Stromal cell of bone marrow (primary cell): ENCODE measurements at regions not wholly inside any gene's neighbourhood (a gene's known extent, or its start where the extent isn't known, plus 50 kb on each side); places are given as distances from the start of the nearest gene placed in this dataset.

ENCODE experiments used
- DNase-seq: peaks from one replicate; pipeline ENCODE4 v3.0.0-alpha.2; 2012; ENCODE audit warnings: low read depth

- DNase-seq: no peak
These were observed 1372.1 kb downstream of the EPHA7 start for GRCh38 chr6:92047152-92047850.

GRCh38 chr6:92044312-92044711, 1375.0 kb downstream of the EPHA7 start:
- no peak for DNase-seq

DNA sequence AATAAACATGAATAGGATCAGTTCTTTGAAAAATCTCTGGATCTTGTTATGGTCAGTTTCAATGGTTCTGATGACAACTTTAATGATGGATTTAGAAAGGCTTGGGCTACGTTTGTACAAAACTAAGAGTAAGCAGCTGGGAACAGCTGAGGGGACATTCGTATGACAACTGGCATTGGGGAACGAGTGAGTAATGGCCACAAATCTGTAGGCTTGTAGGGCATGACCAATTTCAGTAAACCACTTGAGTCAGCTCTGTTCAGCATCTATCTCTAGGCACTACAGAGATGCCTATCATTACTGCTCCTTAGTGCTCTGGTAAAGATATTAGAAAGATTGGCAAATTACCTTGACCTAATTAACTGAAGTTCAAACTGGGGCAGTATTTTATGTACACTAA, 1375.6 kb downstream of the EPHA7 start:
- no peak for DNase-seq

DNA sequence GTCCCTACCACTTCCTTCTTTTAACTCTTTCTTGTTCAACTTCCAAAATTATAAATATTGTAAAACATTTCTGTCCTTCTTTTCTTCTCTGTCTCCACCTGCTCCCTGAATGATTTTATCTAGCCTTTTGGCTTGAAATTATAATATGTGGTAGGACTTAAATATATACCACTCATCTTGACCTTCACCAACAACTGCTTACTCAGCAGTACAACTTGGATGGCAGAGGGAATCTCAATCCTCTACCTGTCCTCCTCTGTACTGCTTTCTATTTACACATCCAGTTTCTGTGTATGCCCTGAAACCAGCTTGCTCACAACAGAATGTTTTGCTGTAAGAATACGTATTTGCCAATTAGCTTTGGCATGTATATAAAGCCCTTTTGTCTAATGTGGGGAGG, 1392.5 kb downstream of the EPHA7 start:
- no peak for DNase-seq

DNA sequence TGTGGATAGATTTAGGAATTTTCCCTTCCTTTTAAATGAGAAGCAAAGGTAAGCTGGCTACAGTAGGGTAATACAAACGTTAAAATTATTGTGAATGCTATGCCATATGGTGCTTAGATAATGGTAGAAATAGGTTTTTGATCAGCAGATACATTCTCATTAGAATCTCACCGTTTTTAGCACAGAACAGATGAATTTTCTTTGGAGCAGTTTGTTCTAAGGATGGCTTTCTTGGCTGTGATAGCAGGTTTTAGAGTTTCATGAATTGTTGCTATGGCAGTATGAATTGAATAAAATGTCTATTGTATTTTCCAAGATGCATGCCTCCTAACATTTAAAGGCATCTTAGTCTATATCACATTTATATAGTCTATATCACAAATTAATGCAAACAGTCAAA, 1394.5 kb downstream of the EPHA7 start:
- DNase-seq: no peak

GRCh38 chr6:92024110-92024509, 1395.2 kb downstream of the EPHA7 start:
- DNase-seq: no peak

DNA sequence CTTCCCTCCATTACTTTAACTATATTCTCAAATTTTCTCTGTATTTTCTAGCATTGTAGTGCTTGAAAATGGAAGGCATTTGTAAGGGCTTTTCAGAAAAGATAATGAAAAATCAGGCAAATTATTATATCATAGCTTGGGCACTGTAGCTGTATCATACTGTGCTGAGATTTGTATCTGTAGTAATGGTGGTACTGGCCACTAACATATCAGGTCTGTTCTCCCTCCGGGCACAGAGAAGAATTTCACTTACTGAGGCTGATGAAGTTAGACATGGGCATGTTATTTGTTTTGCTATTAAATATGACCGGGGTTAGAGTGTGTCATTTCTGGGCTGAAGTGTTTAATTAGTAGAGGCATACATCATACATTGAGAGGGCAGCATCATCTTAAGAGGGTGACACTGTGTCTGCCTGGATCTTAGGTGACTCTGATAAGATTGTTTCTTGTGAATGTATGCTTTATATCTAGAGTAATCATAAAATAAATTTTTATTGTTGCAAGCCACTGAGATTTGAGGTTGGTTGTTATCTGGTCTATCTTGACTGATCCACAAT, 1395.9 kb downstream of the EPHA7 start:
- no peak for DNase-seq

- DNase-seq: no peak
These were observed 1407.6 kb downstream of the EPHA7 start for GRCh38 chr6:92011681-92012245.

DNA sequence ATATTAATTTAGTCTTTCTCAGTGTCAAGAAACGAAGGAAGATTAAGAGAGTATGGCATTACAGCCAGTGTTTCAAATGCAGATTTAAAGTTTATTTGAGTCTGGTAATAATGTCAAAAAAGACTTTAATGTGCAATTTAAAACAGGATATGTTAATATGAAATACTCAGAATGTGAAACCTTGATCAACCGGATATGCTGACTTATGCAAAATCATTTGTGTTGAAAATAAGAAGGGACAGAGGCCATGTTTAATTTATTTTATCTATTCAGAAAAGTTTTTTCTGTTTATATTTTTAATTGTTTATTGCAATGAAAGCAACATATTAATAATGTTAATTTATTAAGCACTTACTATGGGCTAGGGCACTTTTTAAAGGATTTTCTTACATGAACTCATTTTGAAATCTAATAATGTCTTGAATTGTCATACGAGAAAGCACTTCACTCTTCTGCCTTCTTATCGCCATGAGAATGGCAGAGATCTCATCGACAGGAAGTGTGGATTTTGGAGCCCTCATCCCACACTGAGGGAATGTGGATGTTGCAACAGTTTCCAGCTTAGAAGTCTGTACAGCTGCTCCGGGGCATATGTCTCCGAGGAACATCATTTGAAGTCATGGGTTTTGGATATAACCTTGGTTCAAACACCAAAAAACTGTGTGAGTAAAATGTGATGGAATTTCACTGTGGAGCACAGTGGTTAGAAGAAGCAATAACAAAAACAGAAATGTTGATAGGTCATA, 1410.4 kb downstream of the EPHA7 start:
- DNase-seq: no peak

- DNase-seq: no peak
These were observed 1413.2 kb upstream of the MAP3K7 start for GRCh38 chr6:92000112-92000511.

- DNase-seq: no peak
These were observed 1407.9 kb upstream of the MAP3K7 start for GRCh38 chr6:91994787-91995186.

- DNase-seq: no peak
These were observed 1395.7 kb upstream of the MAP3K7 start for GRCh38 chr6:91982559-91982958.

GRCh38 chr6:91976797-91977196, 1389.9 kb upstream of the MAP3K7 start:
- no peak for DNase-seq

GRCh38 chr6:91970700-91971099, 1383.8 kb upstream of the MAP3K7 start:
- no peak for DNase-seq

- no peak for DNase-seq
These were observed 1379.0 kb upstream of the MAP3K7 start for GRCh38 chr6:91965872-91966271.

DNA sequence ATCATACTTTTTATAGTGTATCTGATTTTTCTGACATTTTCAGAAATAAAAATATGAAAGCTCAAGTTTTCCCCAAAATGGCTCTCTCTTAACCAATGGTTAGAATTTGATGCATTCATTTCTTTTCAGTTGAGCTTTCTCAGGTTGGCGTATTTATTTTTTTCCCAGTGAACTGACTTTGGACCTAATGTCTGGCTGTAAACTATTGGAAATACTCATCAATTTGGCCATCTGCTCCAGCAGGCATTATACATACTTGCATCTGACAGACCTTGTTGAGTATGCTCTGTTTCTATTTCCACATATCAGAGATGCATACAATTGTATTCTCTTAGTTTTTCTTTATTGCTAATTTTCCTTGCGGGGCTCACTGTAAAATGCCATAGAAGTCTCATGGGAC, 1374.8 kb upstream of the MAP3K7 start:
- no peak for DNase-seq

DNA sequence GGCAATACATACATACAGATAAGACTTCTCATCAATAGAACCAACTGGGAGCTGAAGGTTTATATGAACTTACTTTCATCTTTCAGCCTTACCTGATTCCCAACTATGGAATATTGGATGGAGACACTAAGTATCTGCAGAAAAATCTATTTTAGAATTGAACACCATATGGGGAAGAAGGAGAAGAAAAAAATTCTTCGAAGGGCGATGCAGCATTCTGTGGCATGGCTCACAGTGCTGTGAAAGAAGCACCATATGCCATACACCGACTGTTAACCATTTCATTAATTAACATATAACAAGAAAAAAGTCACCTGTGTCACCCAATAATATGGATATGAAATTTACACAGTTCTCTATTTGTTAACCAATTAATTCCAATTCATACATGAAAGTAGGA, 1374.4 kb upstream of the MAP3K7 start:
- no peak for DNase-seq

DNA sequence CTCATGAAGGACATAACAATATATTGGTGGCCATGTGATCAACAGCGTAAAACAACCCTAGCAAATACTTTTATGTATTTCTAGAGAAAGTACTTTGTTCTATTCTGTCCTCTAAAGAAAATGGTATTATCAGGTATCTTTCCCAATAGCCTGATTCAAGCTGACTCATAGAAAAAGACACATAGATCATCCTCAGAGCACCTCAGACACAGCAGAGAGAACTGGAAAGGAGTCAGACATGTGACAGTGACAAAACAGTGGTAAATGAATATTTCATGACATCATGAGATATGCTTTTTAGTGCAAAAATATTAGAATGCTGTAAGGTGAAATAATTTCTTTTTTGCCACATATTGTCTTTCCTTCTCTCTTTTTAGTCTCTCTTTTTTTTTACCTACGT, 1355.0 kb upstream of the MAP3K7 start:
- DNase-seq: no peak

DNA sequence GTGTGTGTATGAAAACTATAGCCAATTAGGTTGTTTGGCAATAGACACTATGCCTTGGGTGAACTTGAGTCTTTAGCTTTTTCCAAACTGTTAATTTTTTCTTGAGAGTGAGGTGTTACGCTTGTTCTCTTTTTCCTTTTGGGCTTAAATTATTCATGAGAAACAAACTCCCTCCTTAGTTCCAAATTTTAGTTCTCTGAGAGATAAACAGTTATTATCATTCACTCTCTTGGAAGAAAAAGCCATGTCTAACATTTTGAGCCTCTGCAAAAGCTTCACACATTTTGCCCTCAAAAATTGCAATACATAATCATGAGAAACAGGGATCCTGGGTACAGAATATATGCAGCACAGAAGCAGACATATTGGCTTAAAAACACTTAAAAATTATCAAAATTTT, 1353.9 kb upstream of the MAP3K7 start:
- DNase-seq: no peak

- DNase-seq: no peak
These were observed 1340.0 kb upstream of the MAP3K7 start for GRCh38 chr6:91926827-91927226.

DNA sequence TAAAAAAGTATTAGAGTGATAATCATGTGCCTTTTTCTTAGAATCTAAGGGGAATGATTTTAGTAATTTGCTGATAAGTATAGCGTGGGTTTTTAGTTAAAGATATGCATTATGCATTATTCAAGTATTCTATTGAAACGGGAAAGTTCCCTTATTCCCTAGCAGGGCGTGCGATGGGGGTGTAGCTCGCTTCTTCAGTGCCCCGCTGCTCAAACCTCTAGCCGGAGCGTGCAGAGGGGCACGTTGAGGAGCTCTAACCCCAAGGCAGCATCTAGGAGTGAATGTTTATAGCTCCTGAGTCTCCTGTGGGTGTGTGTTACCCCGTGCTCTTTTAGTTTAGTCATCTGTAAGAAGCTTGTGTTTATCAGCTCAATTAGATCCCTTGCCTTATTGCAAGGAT, 1339.5 kb upstream of the MAP3K7 start:
- DNase-seq: no peak

DNA sequence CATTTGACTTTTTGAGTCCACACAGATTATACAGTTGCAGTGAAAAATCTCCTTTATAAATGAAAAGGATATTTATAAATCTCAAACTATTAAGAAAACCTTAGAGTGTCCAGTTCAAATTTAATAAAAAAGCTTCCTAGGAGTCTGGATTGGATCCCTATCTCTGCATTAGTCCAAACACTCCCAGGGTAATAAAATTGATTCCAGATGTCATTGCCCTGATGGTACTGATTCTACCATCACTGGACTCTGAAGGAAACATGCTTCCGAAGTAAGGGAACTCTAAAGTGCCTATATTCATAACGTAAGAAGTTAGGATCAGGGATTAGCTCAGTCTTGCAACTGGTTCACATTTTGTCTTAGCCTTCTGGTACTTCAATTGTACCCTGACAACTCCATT, 1325.1 kb upstream of the MAP3K7 start:
- DNase-seq: no peak

- DNase-seq: no peak
These were observed 1317.8 kb upstream of the MAP3K7 start for GRCh38 chr6:91904586-91905164.
